H9 (cell line): ENCODE measurements at regions not wholly inside any gene's neighbourhood (a gene's known extent, or its start where the extent isn't known, plus 50 kb on each side); places are given as distances from the start of the nearest gene placed in this dataset.

Source experiments
- DNase-seq: peaks from one replicate; pipeline ENCODE4 v3.0.0-alpha.2; 2017
- H2AFZ ChIP-seq: one replicate; pipeline ENCODE4 v1.6.1; 2013; ENCODE audit warnings: mild to moderate bottlenecking, low read length, control low read depth, moderate library complexity
- H2AK5ac ChIP-seq: 2 replicates; pipeline ENCODE4 v1.6.1; 2013; ENCODE audit warnings: low read length, control low read depth, mixed read lengths; ENCODE audit not compliant: insufficient read length
- H2BK120ac ChIP-seq: one replicate; pipeline ENCODE4 v1.6.1; 2013; ENCODE audit warnings: low read depth, mild to moderate bottlenecking, low read length, control low read depth, inconsistent platforms; ENCODE audit not compliant: poor library complexity, severe bottlenecking
- H2BK12ac ChIP-seq: 2 replicates; pipeline ENCODE4 v1.6.1; 2013; ENCODE audit warnings: low read length, control low read depth, mixed read lengths, low read depth; ENCODE audit not compliant: insufficient read length
- H2BK15ac ChIP-seq: 2 replicates; pipeline ENCODE4 v1.6.1; 2013; ENCODE audit warnings: low read depth, low read length, control low read depth
- H2BK20ac ChIP-seq: one replicate; pipeline ENCODE4 v1.6.1; 2013; ENCODE audit warnings: low read depth, mild to moderate bottlenecking, low read length, control low read depth, inconsistent platforms; ENCODE audit not compliant: poor library complexity, severe bottlenecking
- H2BK5ac ChIP-seq: 2 replicates; pipeline ENCODE4 v1.6.1; 2013; ENCODE audit warnings: low read length, control low read depth, mixed read lengths; ENCODE audit not compliant: insufficient read length
- H3K14ac ChIP-seq: 2 replicates; pipeline ENCODE4 v1.6.1; 2013; ENCODE audit warnings: low read length, control low read depth; ENCODE audit not compliant: insufficient read depth
- H3K18ac ChIP-seq: 2 replicates; pipeline ENCODE4 v1.6.1; 2013; ENCODE audit warnings: low read depth, mild to moderate bottlenecking, mixed read lengths, low read length, control low read depth; ENCODE audit not compliant: insufficient read length
- H3K23ac ChIP-seq: 2 replicates; pipeline ENCODE4 v1.6.1; 2013; ENCODE audit warnings: low read length, control low read depth, mixed read lengths, low read depth; ENCODE audit not compliant: insufficient read length
- H3K23me2 ChIP-seq: 2 replicates; pipeline ENCODE4 v1.6.1; 2013; ENCODE audit warnings: low read depth, mild to moderate bottlenecking, mixed read lengths, low read length, control low read depth; ENCODE audit not compliant: insufficient read length, poor library complexity, severe bottlenecking
- H3K27ac ChIP-seq: 2 replicates; pipeline ENCODE4 v1.5.1; 2013; ENCODE audit warnings: low read length, control low read depth, mixed read lengths, low read depth; ENCODE audit not compliant: insufficient read length
- H3K27me3 ChIP-seq: 2 replicates; pipeline ENCODE4 v1.6.1; 2013; ENCODE audit warnings: low read length, control low read depth, inconsistent platforms; ENCODE audit not compliant: insufficient read depth
- H3K4ac ChIP-seq: 2 replicates; pipeline ENCODE4 v1.6.1; 2013; ENCODE audit warnings: low read depth, mild to moderate bottlenecking, control low read depth, inconsistent platforms, low read length, moderate library complexity
- H3K4me1 ChIP-seq: 2 replicates; pipeline ENCODE4 v1.6.1; 2013; ENCODE audit warnings: low read length, control low read depth, inconsistent platforms; ENCODE audit not compliant: insufficient read depth
- H3K4me2 ChIP-seq: 2 replicates; pipeline ENCODE4 v1.6.1; 2013; ENCODE audit warnings: low read length, control low read depth, mixed read lengths; ENCODE audit not compliant: insufficient read length, insufficient read depth
- H3K56ac ChIP-seq: 2 replicates; pipeline ENCODE4 v1.6.1; 2013; ENCODE audit warnings: low read depth, mild to moderate bottlenecking, mixed read lengths, low read length, control low read depth; ENCODE audit not compliant: insufficient read length
- H3K79me1 ChIP-seq: 2 replicates; pipeline ENCODE4 v1.6.1; 2013; ENCODE audit warnings: low read depth, mild to moderate bottlenecking, moderate library complexity, low read length, control low read depth, inconsistent platforms; ENCODE audit not compliant: insufficient read depth, poor library complexity, severe bottlenecking
- H3K79me2 ChIP-seq: 2 replicates; pipeline ENCODE4 v1.6.1; 2013; ENCODE audit warnings: low read length, control low read depth, inconsistent platforms; ENCODE audit not compliant: insufficient read depth
- H3K9ac ChIP-seq: 2 replicates; pipeline ENCODE4 v1.6.1; 2013; ENCODE audit warnings: low read length, control low read depth, mixed read lengths; ENCODE audit not compliant: insufficient read length; ENCODE audit errors: extremely low read depth
- H3K9me3 ChIP-seq: one replicate; pipeline ENCODE4 v1.6.1; 2013; ENCODE audit warnings: low read depth, low read length, inconsistent platforms; ENCODE audit not compliant: control insufficient read depth
- H3T11ph ChIP-seq: one replicate; pipeline ENCODE4 v1.6.1; 2013; ENCODE audit warnings: mild to moderate bottlenecking, low read length, control low read depth, inconsistent platforms
- H4K20me1 ChIP-seq: one replicate; pipeline ENCODE4 v1.6.1; 2013; ENCODE audit not compliant: control insufficient read depth, insufficient read length, insufficient read depth
- H4K5ac ChIP-seq: 2 replicates; pipeline ENCODE4 v1.6.1; 2013; ENCODE audit warnings: low read depth, mild to moderate bottlenecking, mixed read lengths, low read length, control low read depth; ENCODE audit not compliant: insufficient read length
- H4K8ac ChIP-seq: replicated peaks from 2 replicates; pipeline ENCODE4 v1.6.1; 2013; ENCODE audit warnings: low read length, control low read depth, mixed read lengths, low read depth; ENCODE audit not compliant: insufficient read length
- H4K91ac ChIP-seq: 2 replicates; pipeline ENCODE4 v1.6.1; 2013; ENCODE audit warnings: low read depth, mild to moderate bottlenecking, moderate library complexity, mixed read lengths, low read length, control low read depth; ENCODE audit not compliant: insufficient read length
- H3K27ac Mint-ChIP-seq, 3 experiments: 2 replicates in 2 of 3; 3 replicates in 1 of 3; pipeline ENCODE4 v1.8.0; 2020 to 2021; ENCODE audit warnings: mixed read lengths in 3 of 3, mild to moderate bottlenecking in 1 of 3, moderate library complexity in 1 of 3
- H3K27me3 Mint-ChIP-seq: 2 replicates; pipeline ENCODE4 v1.8.0; 2021; ENCODE audit warnings: low read depth, mild to moderate bottlenecking, moderate library complexity, mixed read lengths
- H3K36me3 Mint-ChIP-seq, 3 experiments: 2 replicates in 2 of 3; 3 replicates in 1 of 3; pipeline ENCODE4 v1.8.0; 2020 to 2021; ENCODE audit warnings: low read depth in 3 of 3, mixed read lengths in 3 of 3; ENCODE audit not compliant: insufficient read depth in 1 of 3
- H3K4me1 Mint-ChIP-seq, 2 experiments: 2 replicates each; pipeline ENCODE4 v1.8.0; 2020; ENCODE audit warnings: mixed read lengths in 2 of 2
- H3K4me3 Mint-ChIP-seq, 2 experiments: 2 replicates in 1 of 2; 3 replicates in 1 of 2; pipeline ENCODE4 v1.8.0; 2020 to 2021; ENCODE audit warnings: mild to moderate bottlenecking in 2 of 2, mixed read lengths in 2 of 2, moderate library complexity in 1 of 2
- H3K9me3 Mint-ChIP-seq, 2 experiments: 2 replicates in 1 of 2; 3 replicates in 1 of 2; pipeline ENCODE4 v1.8.0; 2020; ENCODE audit warnings: mild to moderate bottlenecking in 2 of 2, mixed read lengths in 2 of 2, moderate library complexity in 1 of 2
- WGBS: extraction: QIAGEN DNeasy Blood & Tissue Kit; methylation state at CpG from one replicate; pipeline ENCODE4 v1.1.7; 2013; ENCODE audit warnings: missing lambda C conversion rate, low lambda C conversion rate, mixed read lengths; ENCODE audit not compliant: insufficient read length; ENCODE audit errors: extremely low coverage; 5-methylcytosine and 5-hydroxymethylcytosine counted together
- TF ChIP-seq, protein P1 (sequence below): fragments of 200-600 bp; sonication (generic); conservative IDR thresholded peaks from 3 replicates; pipeline ENCODE4 v1.8.0; 2021; ENCODE audit warnings: antibody characterized with exemption, mild to moderate bottlenecking

- no peaks in the 10 kb centered on the region for H3K79me1 ChIP-seq
- H3K23me2 ChIP-seq = no peaks in the 10 kb centered on the region
- Mint-ChIP-seq H3K9me3 (no peaks in the 10 kb centered on the region), H3K36me3 (no peaks in the 10 kb centered on the region), H3K27me3 (no peaks in the 10 kb centered on the region), H3K27ac (no peak overlapping the region), H3K4me1 (peaks cover 0 to 6% of the 10 kb centered on the region in 2 experiments; a peak in 1 of 4 replicates), H3K4me3 (no peak overlapping the region)
- no peak overlapping the region for H3K18ac ChIP-seq
- no peaks in the 10 kb centered on the region for H4K20me1 ChIP-seq
- H3K9me3 ChIP-seq = no peaks in the 10 kb centered on the region
- no peak overlapping the region for H3K4ac ChIP-seq
- H2AFZ ChIP-seq = no peak overlapping the region
- H3T11ph ChIP-seq = no peak overlapping the region
- no peak overlapping the region for H3K23ac ChIP-seq
- no peak for DNase-seq
- H3K14ac ChIP-seq = no peak overlapping the region
- H3K4me1 ChIP-seq = no peaks in the 10 kb centered on the region
- H2BK5ac ChIP-seq = no peak overlapping the region
- H4K5ac ChIP-seq = no peak overlapping the region
- no peak overlapping the region for H2BK12ac ChIP-seq
- H3K27me3 ChIP-seq = no peaks in the 10 kb centered on the region
- H3K27ac ChIP-seq = no peak overlapping the region
- H2AK5ac ChIP-seq = no peak overlapping the region
- no CpG with 5 or more reads among the region's 2 CpGs for WGBS
- no peak overlapping the region for H3K4me2 ChIP-seq
- no peak overlapping the region for H2BK20ac ChIP-seq
- H4K91ac ChIP-seq = no peak overlapping the region
- H2BK120ac ChIP-seq = no peak overlapping the region
- H4K8ac ChIP-seq = no peak overlapping the region
- H2BK15ac ChIP-seq = no peak overlapping the region
- H3K9ac ChIP-seq = no peak overlapping the region
- TF ChIP-seq, protein P1, sequence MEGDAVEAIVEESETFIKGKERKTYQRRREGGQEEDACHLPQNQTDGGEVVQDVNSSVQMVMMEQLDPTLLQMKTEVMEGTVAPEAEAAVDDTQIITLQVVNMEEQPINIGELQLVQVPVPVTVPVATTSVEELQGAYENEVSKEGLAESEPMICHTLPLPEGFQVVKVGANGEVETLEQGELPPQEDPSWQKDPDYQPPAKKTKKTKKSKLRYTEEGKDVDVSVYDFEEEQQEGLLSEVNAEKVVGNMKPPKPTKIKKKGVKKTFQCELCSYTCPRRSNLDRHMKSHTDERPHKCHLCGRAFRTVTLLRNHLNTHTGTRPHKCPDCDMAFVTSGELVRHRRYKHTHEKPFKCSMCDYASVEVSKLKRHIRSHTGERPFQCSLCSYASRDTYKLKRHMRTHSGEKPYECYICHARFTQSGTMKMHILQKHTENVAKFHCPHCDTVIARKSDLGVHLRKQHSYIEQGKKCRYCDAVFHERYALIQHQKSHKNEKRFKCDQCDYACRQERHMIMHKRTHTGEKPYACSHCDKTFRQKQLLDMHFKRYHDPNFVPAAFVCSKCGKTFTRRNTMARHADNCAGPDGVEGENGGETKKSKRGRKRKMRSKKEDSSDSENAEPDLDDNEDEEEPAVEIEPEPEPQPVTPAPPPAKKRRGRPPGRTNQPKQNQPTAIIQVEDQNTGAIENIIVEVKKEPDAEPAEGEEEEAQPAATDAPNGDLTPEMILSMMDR = no peak
- no peaks in the 10 kb centered on the region for H3K79me2 ChIP-seq
- no peak overlapping the region for H3K56ac ChIP-seq
These were observed 1222.9 kb upstream of the PRKX start for GRCh38 chrX:4936315-4936714.
